H1 (cell line): ENCODE measurements at regions not wholly inside any gene's neighbourhood (a gene's known extent, or its start where the extent isn't known, plus 50 kb on each side); places are given as distances from the start of the nearest gene placed in this dataset.

Experiments used
- CTCF ChIA-PET: fragments of 300-600 bp; sonication (Branson Sonifier 250); formaldehyde crosslinking; loops from one replicate; lab custom pipeline; 2021; ENCODE audit not compliant: partially characterized antibody; lab: Charles Lee
- POLR2A ChIA-PET: fragments of 300-600 bp; sonication (Branson Sonifier 250); formaldehyde crosslinking; loops from one replicate; lab custom pipeline; 2021; ENCODE audit warnings: inconsistent platforms; ENCODE audit not compliant: partially characterized antibody; lab: Charles Lee
- DNase-seq, 2 experiments: peaks; one replicate each; pipeline versions ENCODE4 v3.0.0 to v3.0.0-alpha.2; 2010 to 2022; ENCODE audit warnings: low spot score in 2 of 2, low read depth in 1 of 2, mixed read lengths in 1 of 2
- FAIRE-seq: peaks from 2 replicates; lab custom pipeline; 2011; peaks lifted over from hg19 to GRCh38; lab: Jason Lieb, UNC
- H2AFZ ChIP-seq: 2 replicates; pipeline ENCODE4 v1.8.1; 2012; ENCODE audit warnings: low read length, inconsistent platforms
- H2AK5ac ChIP-seq: 2 replicates; pipeline ENCODE4 v1.6.1; 2013; ENCODE audit warnings: low read depth, low read length
- H2BK120ac ChIP-seq: replicated peaks from 2 replicates; pipeline ENCODE3; 2013; ENCODE audit warnings: low read depth, low read length, inconsistent platforms
- H2BK12ac ChIP-seq: 2 replicates; pipeline ENCODE4 v1.6.1; 2013; ENCODE audit warnings: low read depth, low read length
- H2BK15ac ChIP-seq: 2 replicates; pipeline ENCODE4 v1.6.1; 2013; ENCODE audit warnings: low read length
- H2BK20ac ChIP-seq: 2 replicates; pipeline ENCODE4 v1.6.1; 2013; ENCODE audit warnings: low read length
- H2BK5ac ChIP-seq: 2 replicates; pipeline ENCODE4 v1.6.1; 2013; ENCODE audit warnings: low read depth, low read length
- H3K14ac ChIP-seq: 2 replicates; pipeline ENCODE4 v1.6.1; 2013; ENCODE audit warnings: inconsistent platforms; ENCODE audit not compliant: insufficient read length
- H3K18ac ChIP-seq: 2 replicates; pipeline ENCODE4 v1.6.1; 2013; ENCODE audit warnings: low read length; ENCODE audit errors: extremely low read depth
- H3K23ac ChIP-seq: 2 replicates; pipeline ENCODE4 v1.6.1; 2013; ENCODE audit warnings: inconsistent platforms; ENCODE audit not compliant: insufficient read length
- H3K23me2 ChIP-seq: 2 replicates; pipeline ENCODE4 v1.6.1; 2013; ENCODE audit warnings: low read depth, low read length
- H3K27ac ChIP-seq: 2 replicates; pipeline ENCODE4 v1.6.1; 2011; ENCODE audit warnings: low read depth, low read length, inconsistent platforms
- H3K27me3 ChIP-seq, 4 experiments: replicated peaks in 1 of 4; 1 replicate in 1 of 4; 2 replicates in 3 of 4; pipeline versions ENCODE4 v1.6.1 to v1.8.1; 2011 to 2013; ENCODE audit warnings: low read length in 3 of 4, mild to moderate bottlenecking in 3 of 4, inconsistent platforms in 2 of 4, mixed read lengths in 2 of 4, moderate library complexity in 1 of 4; ENCODE audit not compliant: control insufficient read depth in 3 of 4, insufficient read depth in 3 of 4; ENCODE audit errors: extremely low read depth in 1 of 4
- H3K36me3 ChIP-seq, 4 experiments: 2 replicates each; pipeline versions ENCODE4 v1.6.1 to v1.8.1; 2011 to 2013; ENCODE audit warnings: mild to moderate bottlenecking in 4 of 4, low read length in 3 of 4, moderate library complexity in 2 of 4, control low read depth in 1 of 4, inconsistent platforms in 1 of 4; ENCODE audit not compliant: insufficient read depth in 4 of 4, control insufficient read depth in 2 of 4
- H3K4ac ChIP-seq: replicated peaks from 2 replicates; pipeline ENCODE3; 2013; ENCODE audit warnings: low read length, low read depth, mixed read lengths, inconsistent platforms; ENCODE audit not compliant: insufficient read length
- H3K4me1 ChIP-seq, 4 experiments: replicated peaks in 1 of 4; 1 replicate in 1 of 4; 2 replicates in 3 of 4; pipeline versions ENCODE4 v1.6.1 to v1.8.1; 2011 to 2013; ENCODE audit warnings: low read length in 3 of 4, inconsistent platforms in 2 of 4, mixed read lengths in 1 of 4; ENCODE audit not compliant: insufficient read depth in 4 of 4, control insufficient read depth in 3 of 4
- H3K4me2 ChIP-seq, 2 experiments: 2 replicates each; pipeline versions ENCODE4 v1.6.1 to v1.8.1; 2011 to 2013; ENCODE audit warnings: low read depth in 2 of 2, low read length in 2 of 2, control low read depth in 1 of 2, inconsistent platforms in 1 of 2, mild to moderate bottlenecking in 1 of 2; ENCODE audit not compliant: insufficient read depth in 1 of 2
- H3K4me3 ChIP-seq, 4 experiments: fragments of 200-600, 300-600 bp in 1 of 4; sonication (generic), shearing (Covaris generic), sonication (Bioruptor Twin) in 1 of 4; 2 replicates each; pipeline versions ENCODE4 v1.5.1 to v1.8.1; 2011 to 2016; ENCODE audit warnings: low read length in 4 of 4, low read depth in 3 of 4, control low read depth in 2 of 4, inconsistent platforms in 2 of 4, mild to moderate bottlenecking in 2 of 4, mixed read lengths in 1 of 4, moderate library complexity in 1 of 4; ENCODE audit not compliant: insufficient read depth in 2 of 4; ENCODE audit errors: extremely low read depth in 1 of 4
- H3K56ac ChIP-seq: replicated peaks from 2 replicates; pipeline ENCODE3; 2013; ENCODE audit warnings: low read depth, mild to moderate bottlenecking, mixed read lengths, low read length, inconsistent platforms; ENCODE audit not compliant: insufficient read length
- H3K79me1 ChIP-seq: 2 replicates; pipeline ENCODE4 v1.6.1; 2013; ENCODE audit warnings: low read depth, low read length, control low read depth
- H3K79me2 ChIP-seq, 2 experiments: 2 replicates each; pipeline versions ENCODE4 v1.6.1 to v1.8.1; 2012 to 2013; ENCODE audit warnings: low read length in 2 of 2, mild to moderate bottlenecking in 2 of 2, inconsistent platforms in 1 of 2; ENCODE audit not compliant: insufficient read depth in 2 of 2, control insufficient read depth in 1 of 2
- H3K9ac ChIP-seq, 4 experiments: replicated peaks in 1 of 4; 1 replicate in 1 of 4; 2 replicates in 3 of 4; pipeline versions ENCODE4 v1.6.1 to v1.8.1; 2011 to 2013; ENCODE audit warnings: low read depth in 3 of 4, low read length in 3 of 4, control low read depth in 2 of 4, mild to moderate bottlenecking in 2 of 4, moderate library complexity in 2 of 4, inconsistent platforms in 1 of 4; ENCODE audit errors: extremely low read depth in 1 of 4
- H3K9me3 ChIP-seq, 2 experiments: 2 replicates each; pipeline versions ENCODE4 v1.6.1 to v1.8.1; 2012 to 2013; ENCODE audit warnings: mild to moderate bottlenecking in 2 of 2, moderate library complexity in 2 of 2, control low read depth in 1 of 2, inconsistent platforms in 1 of 2, low read depth in 1 of 2, low read length in 1 of 2, mixed read lengths in 1 of 2; ENCODE audit not compliant: insufficient read depth in 2 of 2
- H4K20me1 ChIP-seq, 2 experiments: replicated peaks in 1 of 2; 2 replicates each; pipeline versions ENCODE3 to v1.8.1; 2011 to 2013; ENCODE audit warnings: inconsistent platforms in 2 of 2, low read length in 2 of 2, mild to moderate bottlenecking in 1 of 2; ENCODE audit not compliant: insufficient read depth in 2 of 2, control insufficient read depth in 1 of 2
- H4K5ac ChIP-seq: 2 replicates; pipeline ENCODE4 v1.6.1; 2013; ENCODE audit warnings: low read length, low read depth, mixed read lengths, inconsistent platforms; ENCODE audit not compliant: insufficient read length
- H4K8ac ChIP-seq: 2 replicates; pipeline ENCODE4 v1.8.0; 2013; ENCODE audit warnings: mild to moderate bottlenecking, moderate library complexity, low read length, inconsistent platforms; ENCODE audit not compliant: insufficient read depth; ENCODE audit errors: extremely low read depth
- H4K91ac ChIP-seq: replicated peaks from 2 replicates; pipeline ENCODE3; 2013; ENCODE audit warnings: low read length, mixed read lengths, inconsistent platforms; ENCODE audit not compliant: insufficient read length
- RBBP5 ChIP-seq: IDR thresholded peaks from 2 replicates; pipeline ENCODE4 v1.7.1; 2012; ENCODE audit warnings: low read depth, mild to moderate bottlenecking, inconsistent platforms, low read length, moderate library complexity, borderline replicate concordance
- WGBS, 2 experiments: shearing (Covaris generic) in 1 of 2; methylation state at CpG; one replicate each; pipeline versions ENCODE4 v1.1.6 to v1.1.7; 2013 to 2015; ENCODE audit warnings: low lambda C conversion rate in 2 of 2, mixed read lengths in 2 of 2, inconsistent platforms in 1 of 2, low coverage in 1 of 2, missing lambda C conversion rate in 1 of 2; ENCODE audit not compliant: insufficient replicate concordance in 2 of 2, insufficient coverage in 1 of 2, insufficient read length in 1 of 2; ENCODE audit errors: extremely low coverage in 1 of 2, missing lambda C conversion rate in 1 of 2; 5-methylcytosine and 5-hydroxymethylcytosine counted together

- Histone ChIP-seq H2BK12ac (no peak overlapping the region), H4K91ac (no peak overlapping the region), H3K14ac (no peak overlapping the region), H3K4me3 (no peak overlapping the region), H3K23ac (no peak overlapping the region), H3K4me2 (no peak overlapping the region), H3K27ac (no peak overlapping the region), H2AK5ac (no peak overlapping the region), H3K4me1 (peaks cover 0 to 4% (median under 1%) of the 10 kb centered on the region in 4 experiments; a peak in 1 of 7 replicates), H3K4ac (no peak overlapping the region), H3K56ac (no peak overlapping the region), H3K27me3 (no peaks in the 10 kb centered on the region), H4K20me1 (no peaks in the 10 kb centered on the region), H2BK20ac (no peak overlapping the region), H4K8ac (no peak overlapping the region), H4K5ac (no peak overlapping the region), H2BK120ac (no peak overlapping the region), H3K9ac (no peak overlapping the region), H2AFZ (no peak overlapping the region), H3K79me1 (no peaks in the 10 kb centered on the region), H3K9me3 (no peaks in the 10 kb centered on the region), H3K23me2 (no peaks in the 10 kb centered on the region), H3K79me2 (no peaks in the 10 kb centered on the region), H3K18ac (no peak overlapping the region), H2BK5ac (no peak overlapping the region), H3K36me3 (no peaks in the 10 kb centered on the region), H2BK15ac (no peak overlapping the region)
- WGBS, 2 experiments, result 92% methylated on average over 2 of the region's 2 CpGs; no CpG with 5 or more reads in 1 of the 2 experiments
- TF ChIP-seq RBBP5, result no peak
- FAIRE-seq (no peak), DNase-seq (no peak)
- ChIA-PET POLR2A (no interaction called here), CTCF (interaction anchor here (0.7 kb wide), 2 partner anchors 184 to 189 kb away, joined by 3 read pairs; no protein-coding TSS in a partner anchor)
These were observed 303.3 kb upstream of the CELF2 start for GRCh38 chr10:10714327-10714726.
